Stimulated activated CD4-positive, alpha-beta T cell treated with anti-CD3 and anti-CD28 coated beads, Interleukin-15, amount 100 ng/mL, for 1 hour (primary cell): ENCODE measurements at regions not wholly inside any gene's neighbourhood (a gene's known extent, or its start where the extent isn't known, plus 50 kb on each side); places are given as distances from the start of the nearest gene placed in this dataset.

Experiments
- DNase-seq, 2 donors: peaks; one replicate each; pipeline ENCODE4 v3.0.0-alpha.2; 2020; ENCODE audit warnings: low read depth in 1 of 2, low spot score in 1 of 2

DNA sequence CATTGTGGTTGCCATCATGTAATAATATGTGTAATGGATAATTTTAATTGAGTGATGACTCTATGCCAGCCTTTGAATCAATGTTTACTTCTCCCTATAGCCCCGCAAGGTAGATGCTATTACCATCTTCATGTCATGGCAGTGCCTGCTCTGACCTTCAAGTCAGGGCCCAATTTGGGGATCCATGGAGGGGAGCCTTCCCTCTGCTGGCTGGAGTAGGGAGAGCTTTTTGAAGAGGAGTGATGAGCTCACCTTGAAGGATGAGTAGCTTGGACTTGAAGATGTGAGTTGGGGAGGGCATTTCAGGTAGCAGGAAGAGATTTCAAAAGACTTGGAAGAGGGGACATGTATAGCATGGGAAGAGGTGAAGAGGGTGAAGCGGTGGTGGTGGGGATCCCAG lies 189.2 kb downstream of the FOXD2 start:
- no peak for DNase-seq

- no peak for DNase-seq
Measured at GRCh38 chr1:47627471-47628370, 189.9 kb downstream of the FOXD2 start.

DNA sequence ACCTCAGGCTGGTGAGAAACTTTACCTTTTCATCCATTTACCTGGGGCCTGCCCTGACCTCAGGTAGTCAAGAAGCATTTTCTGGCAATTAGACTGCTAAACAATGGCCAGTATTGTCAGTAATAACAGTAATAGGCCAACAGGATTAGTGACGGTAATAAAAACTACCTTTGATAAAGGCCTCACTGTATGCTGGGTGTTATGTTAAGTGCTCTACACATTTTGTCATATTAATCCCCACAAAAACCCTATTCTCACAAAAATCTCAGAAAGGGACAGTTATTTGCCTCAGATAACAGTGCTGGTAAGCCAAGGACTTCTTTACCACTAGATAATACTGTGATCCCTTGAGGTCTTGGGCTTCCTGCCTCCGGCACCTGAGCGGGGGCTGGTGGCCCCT lies 191.4 kb downstream of the FOXD2 start:
- DNase-seq, result no peak

- DNase-seq, result no peak
Measured at GRCh38 chr1:47630346-47630745, 192.5 kb downstream of the FOXD2 start.

GRCh38 chr1:47631411-47631995 lies 193.7 kb downstream of the FOXD2 start:
- DNase-seq, result no peak

DNA sequence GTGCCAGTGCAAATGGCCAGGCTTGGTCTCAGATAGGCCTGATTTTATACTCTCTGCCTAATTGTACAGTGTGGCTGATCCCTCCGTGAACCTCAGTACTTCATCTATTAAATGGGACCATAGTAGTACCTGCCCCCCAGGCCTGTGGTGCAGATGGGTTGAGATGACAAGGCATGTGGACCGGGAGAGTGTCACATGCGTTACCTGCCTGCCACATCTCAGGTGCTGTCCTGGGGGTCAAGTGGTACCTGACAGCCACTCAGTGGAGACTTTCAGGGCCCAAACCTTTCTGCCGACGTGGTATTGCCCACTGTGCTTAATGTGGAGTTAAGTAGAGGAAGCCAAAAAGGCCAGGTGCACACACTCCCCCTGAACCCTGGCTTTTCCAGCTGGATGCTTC lies 197.3 kb downstream of the FOXD2 start:
- DNase-seq, result no peak

- no peak for DNase-seq
Measured at GRCh38 chr1:47635597-47635996, 197.8 kb downstream of the FOXD2 start.

DNA sequence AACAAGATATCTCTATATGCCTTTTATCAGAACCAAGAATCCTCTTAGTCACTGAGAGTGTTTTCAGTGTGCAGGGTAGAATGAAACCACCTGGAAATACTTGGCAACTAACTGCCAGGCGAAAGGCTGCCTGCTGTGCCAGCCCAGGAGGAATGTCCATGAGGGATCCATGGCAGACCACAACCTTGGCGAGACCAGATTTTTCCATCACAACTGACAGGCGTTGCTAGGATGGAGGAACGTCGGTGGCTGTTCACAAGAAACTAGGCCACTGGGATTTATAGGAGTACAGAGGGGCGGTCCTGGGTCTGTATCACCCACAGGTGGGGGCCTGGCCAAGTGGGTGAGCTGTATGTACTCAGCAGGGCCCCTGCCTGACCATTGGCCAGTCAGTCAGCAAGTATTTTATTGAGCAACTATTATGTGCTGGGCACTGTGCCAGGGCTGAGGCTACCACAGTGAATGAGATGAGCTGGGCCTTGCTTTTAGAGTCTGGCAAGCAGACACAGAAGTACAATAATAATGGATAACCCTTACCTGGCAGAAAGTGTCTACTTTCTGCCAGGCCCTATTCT lies 199.4 kb downstream of the FOXD2 start:
- DNase-seq, result no peak

DNA sequence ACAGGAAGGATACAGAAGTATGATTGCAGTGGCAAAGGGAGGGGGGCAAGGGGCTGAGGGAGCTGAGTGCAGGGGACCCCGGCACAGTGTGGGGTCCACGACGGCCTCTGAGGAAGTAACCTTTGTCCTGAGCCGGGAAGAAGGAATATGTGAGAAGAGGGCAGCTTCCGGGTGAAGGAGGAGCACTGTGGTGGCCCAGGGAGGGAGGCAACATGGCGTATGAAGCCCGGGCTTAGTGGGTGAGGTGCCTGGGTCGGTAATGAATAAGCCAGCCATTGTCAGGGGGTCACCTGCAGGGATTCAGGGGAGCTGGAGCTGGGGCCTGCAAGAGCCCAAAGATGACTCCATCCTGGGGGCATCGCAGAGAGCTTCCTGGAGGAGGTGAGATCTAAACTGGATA lies 200.4 kb downstream of the FOXD2 start:
- no peak for DNase-seq

DNA sequence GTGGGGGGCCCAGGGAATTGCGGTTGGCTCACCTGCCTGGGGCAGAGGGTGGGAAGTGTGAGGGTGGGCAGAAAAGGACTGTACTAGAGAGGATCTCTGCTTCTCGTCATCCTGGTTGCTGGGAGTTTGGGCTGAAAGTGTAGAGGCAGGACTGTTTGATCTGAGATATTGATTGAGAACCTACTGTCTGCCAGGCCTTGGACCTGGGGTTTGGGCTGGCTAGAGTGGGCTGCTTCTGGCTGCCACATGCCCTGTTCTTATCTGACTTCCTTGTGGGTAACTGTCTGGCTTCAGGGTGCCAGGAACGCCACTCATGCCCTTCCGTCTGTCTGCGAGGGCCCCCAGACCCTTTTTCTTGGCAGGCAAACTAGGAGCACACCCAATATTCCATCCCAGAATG lies 200.9 kb downstream of the FOXD2 start:
- no peak for DNase-seq

DNA sequence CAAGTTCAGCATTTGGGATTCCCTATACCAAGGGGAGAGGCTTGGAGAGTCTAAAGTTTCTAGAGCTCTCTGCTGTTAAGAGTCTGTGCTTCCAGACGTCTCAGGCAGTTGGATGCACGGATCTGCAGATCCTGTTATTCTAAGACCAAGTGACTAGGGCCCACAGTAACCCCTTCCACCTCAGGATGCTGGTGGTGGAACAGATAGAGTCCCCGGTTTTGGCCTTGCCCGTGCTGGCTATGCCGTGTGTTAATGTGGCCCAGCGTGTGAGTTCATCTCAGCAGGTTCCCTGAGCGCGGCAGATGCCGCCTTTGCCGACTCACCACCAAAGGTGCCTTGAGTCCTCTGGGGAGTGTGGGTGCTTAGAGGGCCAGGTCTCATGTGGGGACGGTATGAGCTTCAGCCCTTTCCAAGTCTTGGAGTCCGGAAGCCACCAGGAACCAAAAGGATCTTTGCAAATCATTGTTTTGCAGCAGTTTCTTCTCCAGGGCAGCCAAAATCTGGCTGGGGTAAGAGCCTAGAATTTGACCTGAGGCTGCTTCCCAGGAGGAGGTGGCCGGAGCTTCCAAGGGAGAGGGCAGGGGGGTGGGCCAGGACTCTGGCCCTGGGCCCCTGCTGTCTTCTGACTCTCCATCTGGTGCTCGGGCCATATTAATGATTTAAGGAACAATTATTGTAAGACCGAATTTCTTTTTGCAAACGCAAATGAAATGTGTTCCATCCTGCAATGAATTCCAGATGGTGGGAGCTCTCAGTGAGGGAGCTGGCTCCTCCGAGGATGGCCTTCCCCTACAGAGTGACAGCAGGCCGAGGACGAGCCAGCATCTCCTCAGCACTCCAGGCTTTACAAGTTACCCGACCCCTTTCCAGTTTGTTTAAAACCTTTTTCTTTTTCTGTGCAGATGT lies 205.7 kb downstream of the FOXD2 start:
- no peak for DNase-seq

DNA sequence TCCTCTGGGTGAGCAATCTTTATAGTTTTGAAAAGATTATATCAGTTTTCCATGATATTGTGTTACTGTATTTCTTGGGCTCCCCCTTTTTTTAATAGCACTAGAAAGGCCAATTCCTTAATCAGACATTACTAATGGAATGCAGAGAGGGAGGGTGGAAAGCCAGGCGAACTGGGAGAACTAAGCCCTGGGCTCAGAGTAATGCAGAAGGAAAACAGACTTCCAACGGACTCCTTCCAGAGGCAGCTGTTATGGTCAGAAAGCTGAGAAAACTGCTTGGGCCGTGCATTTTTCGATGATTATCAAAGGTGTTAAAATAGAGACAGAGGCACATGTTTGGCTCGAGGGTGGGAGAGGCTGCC lies 206.3 kb downstream of the FOXD2 start:
- no peak for DNase-seq

DNA sequence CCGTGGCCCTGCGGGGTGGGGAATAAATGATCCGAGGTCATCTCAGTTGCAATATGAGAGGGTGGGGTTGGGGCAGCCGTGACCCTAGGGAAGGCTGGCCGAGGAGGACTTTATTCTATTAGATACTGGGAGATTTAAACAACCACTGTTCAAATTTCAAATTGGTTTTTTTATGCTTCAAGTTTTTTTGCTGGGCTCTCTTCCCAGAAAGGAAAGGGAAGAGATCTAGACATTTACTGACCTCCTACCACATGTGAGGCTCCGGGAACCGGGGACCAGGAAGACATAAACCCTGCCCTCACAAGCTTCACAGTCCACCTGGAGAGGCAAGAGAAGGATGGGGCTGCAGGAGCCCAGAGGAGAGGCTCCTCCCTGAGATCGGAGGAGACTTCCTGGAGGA lies 207.3 kb downstream of the FOXD2 start:
- DNase-seq, result no peak

GRCh38 chr1:47646676-47647075 lies 208.8 kb downstream of the FOXD2 start:
- DNase-seq, result no peak

DNA sequence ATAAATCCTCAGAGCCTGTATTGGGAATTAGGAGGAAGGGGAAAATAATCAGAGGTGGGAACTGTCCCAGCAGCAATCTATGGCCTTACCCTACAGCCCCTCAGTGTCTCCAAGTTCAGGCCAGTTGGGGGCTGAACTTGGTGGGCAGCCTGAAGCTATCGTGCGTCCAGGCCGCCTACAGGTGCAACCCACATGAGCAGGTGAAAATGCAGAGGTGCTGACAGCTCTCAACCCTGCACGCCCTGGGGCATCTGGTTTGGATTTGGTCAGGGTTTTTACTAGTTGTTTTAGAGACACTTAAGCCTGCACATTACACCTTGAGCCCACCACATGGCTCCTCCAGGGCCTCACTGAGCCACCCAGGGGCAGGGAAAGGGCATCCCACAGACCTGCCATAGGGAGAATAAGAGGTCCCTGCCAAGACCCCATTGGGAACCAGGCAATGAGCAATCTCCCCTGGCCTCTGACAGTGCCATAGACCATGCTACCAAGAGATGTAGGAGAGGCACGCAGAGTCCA lies 209.5 kb downstream of the FOXD2 start:
- no peak for DNase-seq

- DNase-seq, result no peak
Measured at GRCh38 chr1:47650205-47650604, 212.4 kb downstream of the FOXD2 start.

GRCh38 chr1:47650611-47651010 lies 212.8 kb downstream of the FOXD2 start:
- DNase-seq, result no peak

DNA sequence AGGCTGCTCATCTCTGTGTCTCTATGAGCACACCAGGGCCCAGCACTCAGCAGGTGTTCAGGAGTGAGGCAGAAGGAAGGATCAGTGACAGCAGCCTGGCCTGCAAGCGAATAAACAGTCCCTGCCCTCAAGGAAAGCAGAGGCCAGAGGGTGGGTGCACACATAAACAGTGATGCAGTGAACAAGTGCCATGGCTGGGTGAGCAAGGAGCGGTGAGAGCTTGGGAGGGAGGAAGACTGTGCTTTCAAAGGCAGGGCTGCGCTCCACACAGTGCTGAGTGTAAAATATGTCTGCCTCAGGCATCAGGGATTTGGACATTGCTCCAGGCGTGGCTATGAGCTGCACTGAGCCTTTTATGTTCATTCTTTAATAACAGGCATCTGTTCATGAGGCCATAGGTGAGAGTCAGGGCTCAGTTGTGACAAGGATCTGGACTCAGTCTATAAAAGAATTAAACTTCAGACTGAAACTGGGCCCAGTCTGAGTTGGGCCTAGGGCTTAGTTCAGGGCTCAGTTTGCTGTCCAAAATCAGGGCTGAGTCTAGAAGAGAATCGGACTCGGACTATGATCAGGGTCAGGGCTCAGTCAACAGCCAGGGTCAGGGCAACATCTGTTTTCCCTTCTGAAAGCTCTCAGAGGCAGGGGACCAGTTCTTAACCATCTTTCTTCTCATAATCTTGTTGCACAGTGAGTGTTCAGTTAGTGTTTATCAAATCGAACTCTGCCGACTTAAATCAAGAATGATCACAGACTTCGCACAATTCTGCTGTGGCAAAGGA lies 213.7 kb downstream of the FOXD2 start:
- no peak for DNase-seq

GRCh38 chr1:47655521-47656300 lies 217.9 kb downstream of the FOXD2 start:
- no peak for DNase-seq
